Gastrocnemius medialis (tissue), 4 donors: ENCODE measurements at regions not wholly inside any gene's neighbourhood (a gene's known extent, or its start where the extent isn't known, plus 50 kb on each side); places are given as distances from the start of the nearest gene placed in this dataset.
A peak's percentile ranks its signal among the peaks of the same experiment; 100 is the strongest.

Experiments used
- ATAC-seq, 2 donors: fragments of 150-250 bp; one replicate each; pipeline ENCODE4 v1.9.1; 2016
- DNase-seq, 2 donors: peaks; one replicate each; pipeline ENCODE4 v3.0.0-alpha.2; 2019
- H3K27ac ChIP-seq, 4 donors: fragments of 200-600 bp; sonication (generic); 1 replicate in 1 of 4; 2 replicates in 3 of 4; pipeline ENCODE4 v1.5.1; 2016 to 2018; ENCODE audit warnings: mild to moderate bottlenecking in 2 of 4, moderate library complexity in 1 of 4
- H3K27me3 ChIP-seq, 3 donors: fragments of 200-600 bp; sonication (generic) in 2 of 3; 1 replicate in 1 of 3; 2 replicates in 2 of 3; pipeline versions ENCODE4 v1.5.1 to v1.6.0; 2016 to 2019; ENCODE audit warnings: mild to moderate bottlenecking in 1 of 3, moderate library complexity in 1 of 3
- H3K36me3 ChIP-seq, 2 donors: fragments of 200-600 bp; sonication (generic) in 1 of 2; one replicate each; pipeline ENCODE4 v1.5.1; 2017 to 2018
- H3K4me1 ChIP-seq, 2 donors: fragments of 200-600 bp; sonication (generic) in 1 of 2; one replicate each; pipeline ENCODE4 v1.5.1; 2016 to 2017; ENCODE audit warnings: mild to moderate bottlenecking in 2 of 2
- H3K4me3 ChIP-seq, 4 donors: fragments of 200-600 bp; sonication (generic) in 3 of 4; 1 replicate in 1 of 4; 2 replicates in 3 of 4; pipeline ENCODE4 v1.5.1; 2016 to 2019; ENCODE audit warnings: mild to moderate bottlenecking in 2 of 4
- H3K9me3 ChIP-seq, 3 donors: fragments of 200-600 bp; sonication (generic) in 2 of 3; 1 replicate in 1 of 3; 2 replicates in 2 of 3; pipeline ENCODE4 v1.5.1; 2016 to 2019
- CTCF ChIP-seq, 5 experiments: fragments of 450-650 bp in 3 of 5; fragments of 200-600 bp in 2 of 5; sonication (generic) in 2 of 5; IDR thresholded peaks in 4 of 5; conservative IDR thresholded peaks in 1 of 5; 1 replicate in 4 of 5; 2 replicates in 1 of 5; pipeline ENCODE4 v1.5.1; 2016 to 2019; ENCODE audit warnings: antibody characterized with exemption in 5 of 5, mild to moderate bottlenecking in 3 of 5, moderate library complexity in 3 of 5
- POLR2A ChIP-seq, 2 donors: fragments of 450-650 bp; IDR thresholded peaks; one replicate each; pipeline ENCODE4 v1.6.1; 2017; ENCODE audit warnings: antibody characterized with exemption in 2 of 2, mild to moderate bottlenecking in 2 of 2, moderate library complexity in 2 of 2
- in situ Hi-C, 4 donors: fragments of 200-750 bp; cut with MboI; loops; one replicate each; pipeline versions ENCODE4 v1.15.0 to v1.8.0; 2017; ENCODE audit warnings: low sequenced_read_pairs in 4 of 4
- intact Hi-C: fragments of 100-400 bp; cut with DNase I; formaldehyde crosslinking; loops from one replicate; pipeline ENCODE4 v1.15.1; 2023; ENCODE audit warnings: low total_unique reads

GRCh38 chr7:47663213-47663612 is 81.3 kb upstream of the TNS3 start:
- no peaks in the 10 kb centered on the region for H3K36me3 ChIP-seq
- in situ Hi-C loops (no loop called here), intact Hi-C loops (no loop called here)
- TF ChIP-seq POLR2A (IDR thresholded peaks at IDR 0.05) (no peak), CTCF (IDR thresholded peaks at IDR 0.05 in 4 of 5, conservative IDR thresholded peaks at IDR 0.05 in 1 of 5) (no peak)
- no peak for DNase-seq
- ATAC-seq: no peak
- H3K4me1 ChIP-seq: peaks cover 6 to 8% of the 10 kb centered on the region in 2 donors
- no peaks in the 10 kb centered on the region for H3K9me3 ChIP-seq
- H3K4me3 ChIP-seq: no peak overlapping the region
- H3K27ac ChIP-seq: no peak overlapping the region
- H3K27me3 ChIP-seq: no peaks in the 10 kb centered on the region

GRCh38 chr7:47661051-47661714 is 79.3 kb upstream of the TNS3 start:
- DNase-seq (no peak), ATAC-seq (no peak)
- in situ Hi-C loops: no loop called here
- intact Hi-C loops: no loop called here
- TF ChIP-seq POLR2A (IDR thresholded peaks at IDR 0.05) (no peak), CTCF (IDR thresholded peaks at IDR 0.05 in 4 of 5, conservative IDR thresholded peaks at IDR 0.05 in 1 of 5) (no peak)
- Histone ChIP-seq H3K27me3 (no peaks in the 10 kb centered on the region), H3K36me3 (no peaks in the 10 kb centered on the region), H3K9me3 (no peaks in the 10 kb centered on the region), H3K4me3 (no peak overlapping the region), H3K4me1 (peaks cover 6 to 8% of the 10 kb centered on the region in 2 donors), H3K27ac (peak overlapping the region in 3 of 4 donors; percentile 28 to 46 (median 30))

- DNase-seq (no peak), ATAC-seq (no peak)
- TF ChIP-seq CTCF (IDR thresholded peaks at IDR 0.05 in 4 of 5, conservative IDR thresholded peaks at IDR 0.05 in 1 of 5) (no peak), POLR2A (IDR thresholded peaks at IDR 0.05) (no peak)
- intact Hi-C loops (no loop called here), in situ Hi-C loops (no loop called here)
- H3K27ac ChIP-seq: no peak overlapping the region
- H3K4me1 ChIP-seq: peaks cover 6 to 8% of the 10 kb centered on the region in 2 donors
- H3K36me3 ChIP-seq: no peaks in the 10 kb centered on the region
- H3K9me3 ChIP-seq: no peaks in the 10 kb centered on the region
- H3K4me3 ChIP-seq: no peak overlapping the region
- no peaks in the 10 kb centered on the region for H3K27me3 ChIP-seq
Measured at GRCh38 chr7:47659664-47660462, 78.0 kb upstream of the TNS3 start.

- TF ChIP-seq POLR2A (IDR thresholded peaks at IDR 0.05) (no peak), CTCF (IDR thresholded peaks at IDR 0.05 in 4 of 5, conservative IDR thresholded peaks at IDR 0.05 in 1 of 5) (no peak)
- in situ Hi-C loops: no loop called here
Measured at GRCh38 chr7:47658886-47659635, 77.2 kb upstream of the TNS3 start.

More at GRCh38 chr7:47658886-47659635, 77.2 kb upstream of the TNS3 start:
- no peak for ATAC-seq
- Histone ChIP-seq H3K27ac (no peak overlapping the region), H3K36me3 (no peaks in the 10 kb centered on the region), H3K27me3 (no peaks in the 10 kb centered on the region), H3K4me3 (no peak overlapping the region), H3K9me3 (no peaks in the 10 kb centered on the region), H3K4me1 (peaks cover 4 to 8% of the 10 kb centered on the region in 2 donors)
- intact Hi-C loops: no loop called here
- no peak for DNase-seq
